ENCODE measurements at regions not wholly inside any gene's neighbourhood (a gene's known extent, or its start where the extent isn't known, plus 50 kb on each side); places are given as distances from the start of the nearest gene placed in this dataset.

DNA sequence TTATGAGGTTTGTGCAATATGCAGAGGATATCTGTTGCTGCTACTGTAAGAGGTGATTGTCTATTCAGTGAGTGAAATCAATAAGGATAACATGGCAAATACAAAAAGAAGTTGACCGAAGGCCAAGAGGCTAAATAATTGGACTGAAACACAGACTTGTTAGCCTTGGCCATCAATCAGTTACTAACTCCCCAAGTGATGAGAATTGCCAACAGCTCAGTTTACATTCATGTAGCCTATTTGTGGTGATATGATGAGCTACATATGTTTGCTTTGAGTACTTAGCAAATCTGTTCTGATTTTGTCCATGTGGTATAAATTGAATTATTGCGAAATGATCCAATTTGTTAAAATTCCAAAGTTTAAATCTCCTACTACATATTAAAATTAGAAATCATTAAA lies 68.6 kb upstream of the VAV3 start:
- Histone ChIP-seq H3K27me3 (no peaks in the 10 kb centered on the region), H3K4me1 (no peaks in the 10 kb centered on the region), H3K27ac (no peak overlapping the region), H3K4me3 (no peak overlapping the region), H3K36me3 (no peaks in the 10 kb centered on the region), H3K9me3 (no peaks in the 10 kb centered on the region)
- TF ChIP-seq POLR2A (IDR thresholded peaks at IDR 0.05) (no peak), CTCF (IDR thresholded peaks at IDR 0.05 in 4 of 5, conservative IDR thresholded peaks at IDR 0.05 in 1 of 5) (no peak)
- DNase-seq = no peak
- ATAC-seq = no peak
- in situ Hi-C loops (cut with MboI; ENCODE audit: low sequenced_read_pairs in 4 of 4) = no loop called here
- intact Hi-C loops (cut with DNase I; ENCODE audit: low total_unique reads) = no loop called here

- DNase-seq (no peak), ATAC-seq (no peak)
- Histone ChIP-seq H3K36me3 (no peaks in the 10 kb centered on the region), H3K4me3 (no peak overlapping the region), H3K9me3 (no peaks in the 10 kb centered on the region), H3K4me1 (no peaks in the 10 kb centered on the region), H3K27ac (no peak overlapping the region), H3K27me3 (no peaks in the 10 kb centered on the region)
- in situ Hi-C loops (cut with MboI; ENCODE audit: low sequenced_read_pairs in 4 of 4) = no loop called here
- TF ChIP-seq CTCF (IDR thresholded peaks at IDR 0.05 in 4 of 5, conservative IDR thresholded peaks at IDR 0.05 in 1 of 5) (no peak), POLR2A (IDR thresholded peaks at IDR 0.05) (no peak)
- intact Hi-C loops (cut with DNase I; ENCODE audit: low total_unique reads) = no loop called here
Observed at GRCh38 chr1:108028841-108029388, 63.9 kb upstream of the VAV3 start.

- no peak for TF ChIP-seq POLR2A (IDR thresholded peaks at IDR 0.05)
- no peak for TF ChIP-seq CTCF (IDR thresholded peaks at IDR 0.05 in 4 of 5, conservative IDR thresholded peaks at IDR 0.05 in 1 of 5)
- Histone ChIP-seq H3K36me3 (no peaks in the 10 kb centered on the region), H3K9me3 (no peaks in the 10 kb centered on the region), H3K4me3 (no peak overlapping the region), H3K27ac (no peak overlapping the region), H3K27me3 (no peaks in the 10 kb centered on the region), H3K4me1 (no peaks in the 10 kb centered on the region)
- DNase-seq (no peak), ATAC-seq (no peak)
- intact Hi-C loops (cut with DNase I; ENCODE audit: low total_unique reads) (no loop called here), in situ Hi-C loops (cut with MboI; ENCODE audit: low sequenced_read_pairs in 4 of 4) (no loop called here)
Observed at GRCh38 chr1:108027389-108027788, 62.4 kb upstream of the VAV3 start.

- DNase-seq (no peak), ATAC-seq (no peak)
- no peaks in the 10 kb centered on the region for H3K9me3 ChIP-seq
- no peaks in the 10 kb centered on the region for H3K36me3 ChIP-seq
- in situ Hi-C loops (cut with MboI; ENCODE audit: low sequenced_read_pairs in 4 of 4) = no loop called here
- H3K27me3 ChIP-seq = no peaks in the 10 kb centered on the region
- intact Hi-C loops (cut with DNase I; ENCODE audit: low total_unique reads) = no loop called here
- no peak overlapping the region for H3K4me3 ChIP-seq
- TF ChIP-seq POLR2A (IDR thresholded peaks at IDR 0.05) (no peak), CTCF (IDR thresholded peaks at IDR 0.05 in 4 of 5, conservative IDR thresholded peaks at IDR 0.05 in 1 of 5) (no peak)
- H3K4me1 ChIP-seq = no peaks in the 10 kb centered on the region
- no peak overlapping the region for H3K27ac ChIP-seq
Observed at GRCh38 chr1:108017698-108018097, 52.7 kb upstream of the VAV3 start.

- Histone ChIP-seq H3K36me3 (no peaks in the 10 kb centered on the region), H3K27ac (no peak overlapping the region), H3K27me3 (no peaks in the 10 kb centered on the region), H3K4me1 (no peaks in the 10 kb centered on the region), H3K9me3 (no peaks in the 10 kb centered on the region), H3K4me3 (no peak overlapping the region)
- in situ Hi-C loops (cut with MboI; ENCODE audit: low sequenced_read_pairs in 4 of 4) (no loop called here), intact Hi-C loops (cut with DNase I; ENCODE audit: low total_unique reads) (no loop called here)
- ATAC-seq (no peak), DNase-seq (no peak)
- TF ChIP-seq CTCF (IDR thresholded peaks at IDR 0.05 in 4 of 5, conservative IDR thresholded peaks at IDR 0.05 in 1 of 5) (no peak), POLR2A (IDR thresholded peaks at IDR 0.05) (no peak)
Observed at GRCh38 chr1:108016451-108016920, 51.5 kb upstream of the VAV3 start.
